Smooth muscle cell (in vitro differentiated cells): ENCODE measurements at regions not wholly inside any gene's neighbourhood (a gene's known extent, or its start where the extent isn't known, plus 50 kb on each side); places are given as distances from the start of the nearest gene placed in this dataset.

Experiments
- DNase-seq: peaks from one replicate; lab custom pipeline; 2025; ENCODE audit not compliant: unreplicated experiment; lab: John Stamatoyannopoulos, UW
- H2AFZ ChIP-seq: fragments of 200-600 bp; sonication (generic); 2 replicates; pipeline ENCODE4 v1.6.0; 2016; ENCODE audit warnings: antibody characterized with exemption, low read depth, mild to moderate bottlenecking
- H3F3A ChIP-seq: fragments of 200-600 bp; sonication (generic); 2 replicates; pipeline ENCODE4 v1.6.0; 2017; ENCODE audit warnings: antibody characterized with exemption, low read depth
- H3K27ac ChIP-seq: fragments of 200-600 bp; sonication (generic); 2 replicates; pipeline ENCODE4 v1.5.1; 2016; ENCODE audit warnings: low read depth, mild to moderate bottlenecking
- H3K27me3 ChIP-seq: fragments of 200-600 bp; sonication (generic); 2 replicates; pipeline ENCODE4 v1.6.1; 2016; ENCODE audit warnings: low read depth, mild to moderate bottlenecking
- H3K36me3 ChIP-seq: fragments of 200-600 bp; sonication (generic); 2 replicates; pipeline ENCODE4 v1.5.1; 2016; ENCODE audit warnings: low read depth
- H3K4me1 ChIP-seq: fragments of 200-600 bp; sonication (generic); 2 replicates; pipeline ENCODE4 v1.5.1; 2016; ENCODE audit warnings: low read depth
- H3K4me2 ChIP-seq: fragments of 200-600 bp; sonication (generic); 2 replicates; pipeline ENCODE4 v1.6.0; 2016; ENCODE audit warnings: mild to moderate bottlenecking
- H3K4me3 ChIP-seq: fragments of 200-600 bp; sonication (generic); 2 replicates; pipeline ENCODE4 v1.5.1; 2016; ENCODE audit warnings: mild to moderate bottlenecking
- H3K79me2 ChIP-seq: fragments of 200-600 bp; sonication (generic); 2 replicates; pipeline ENCODE4 v1.6.0; 2016; ENCODE audit warnings: low read depth, mild to moderate bottlenecking
- H3K9ac ChIP-seq: fragments of 200-600 bp; sonication (generic); 2 replicates; pipeline ENCODE4 v1.6.0; 2016; ENCODE audit warnings: low read depth
- H3K9me3 ChIP-seq: fragments of 200-600 bp; sonication (generic); replicated peaks from 2 replicates; pipeline ENCODE4 v1.5.1; 2016; ENCODE audit warnings: low read depth
- H4K20me1 ChIP-seq: fragments of 200-600 bp; sonication (generic); 2 replicates; pipeline ENCODE4 v1.6.0; 2016; ENCODE audit warnings: low read depth
- CTCF ChIP-seq: fragments of 200-600 bp; sonication (generic); IDR thresholded peaks from 2 replicates; pipeline ENCODE4 v1.5.1; 2017; ENCODE audit warnings: borderline replicate concordance, mild to moderate bottlenecking, antibody characterized with exemption; ENCODE audit not compliant: insufficient read depth, poor library complexity, severe bottlenecking
- WGBS: methylation state at CpG from one replicate; pipeline ENCODE4 v1.1.7; 2016; ENCODE audit warnings: low lambda C conversion rate; 5-methylcytosine and 5-hydroxymethylcytosine counted together

- Histone ChIP-seq H3K4me1 (no peaks in the 10 kb centered on the region), H3K9ac (no peak overlapping the region), H3K27me3 (no peaks in the 10 kb centered on the region), H3K4me2 (no peak overlapping the region), H3F3A (no peaks in the 10 kb centered on the region), H4K20me1 (no peaks in the 10 kb centered on the region), H3K27ac (no peak overlapping the region), H2AFZ (no peak overlapping the region), H3K4me3 (no peak overlapping the region), H3K9me3 (no peaks in the 10 kb centered on the region), H3K36me3 (no peaks in the 10 kb centered on the region), H3K79me2 (no peaks in the 10 kb centered on the region)
- TF ChIP-seq CTCF, result no peak
- no peak for DNase-seq
- 80% methylated on average over 2 of the region's 2 CpGs for WGBS
Measured at GRCh38 chr3:67883766-67884165, 229.4 kb upstream of the SUCLG2 start.

- no peak overlapping the region for H2AFZ ChIP-seq
- H3K4me1 ChIP-seq, result no peaks in the 10 kb centered on the region
- no peaks in the 10 kb centered on the region for H3K79me2 ChIP-seq
- H3K9ac ChIP-seq, result no peak overlapping the region
- no peaks in the 10 kb centered on the region for H4K20me1 ChIP-seq
- no peak overlapping the region for H3K4me3 ChIP-seq
- no peak overlapping the region for H3K4me2 ChIP-seq
- H3K36me3 ChIP-seq, result no peaks in the 10 kb centered on the region
- no peak for DNase-seq
- H3K27ac ChIP-seq, result no peak overlapping the region
- no peaks in the 10 kb centered on the region for H3K9me3 ChIP-seq
- no peaks in the 10 kb centered on the region for H3F3A ChIP-seq
- no peak for TF ChIP-seq CTCF
- no peaks in the 10 kb centered on the region for H3K27me3 ChIP-seq
- WGBS, result 94% methylated on average over 5 of the region's 5 CpGs
Measured at GRCh38 chr3:67882981-67883380, 228.6 kb upstream of the SUCLG2 start.

GRCh38 chr3:67876261-67876660, 221.8 kb upstream of the SUCLG2 start:
- no peaks in the 10 kb centered on the region for H3K9me3 ChIP-seq
- H3K4me2 ChIP-seq, result no peak overlapping the region
- no peaks in the 10 kb centered on the region for H3K4me1 ChIP-seq
- DNase-seq, result no peak
- WGBS, result 91% methylated on average over 2 of the region's 2 CpGs
- TF ChIP-seq CTCF, result no peak
- H3F3A ChIP-seq, result no peaks in the 10 kb centered on the region
- H3K9ac ChIP-seq, result no peak overlapping the region
- H3K4me3 ChIP-seq, result no peak overlapping the region
- H4K20me1 ChIP-seq, result no peaks in the 10 kb centered on the region
- no peak overlapping the region for H2AFZ ChIP-seq
- no peaks in the 10 kb centered on the region for H3K79me2 ChIP-seq
- H3K36me3 ChIP-seq, result no peaks in the 10 kb centered on the region
- H3K27ac ChIP-seq, result no peak overlapping the region
- no peaks in the 10 kb centered on the region for H3K27me3 ChIP-seq

- Histone ChIP-seq H3K9me3 (no peaks in the 10 kb centered on the region), H3K4me3 (no peak overlapping the region), H3K27me3 (no peaks in the 10 kb centered on the region), H3K27ac (no peak overlapping the region), H3K4me2 (no peak overlapping the region), H3K36me3 (no peaks in the 10 kb centered on the region), H2AFZ (no peak overlapping the region), H3F3A (no peaks in the 10 kb centered on the region), H4K20me1 (no peaks in the 10 kb centered on the region), H3K79me2 (no peaks in the 10 kb centered on the region), H3K9ac (no peak overlapping the region), H3K4me1 (no peaks in the 10 kb centered on the region)
- 93% methylated on average over 3 of the region's 3 CpGs for WGBS
- no peak for DNase-seq
- no peak for TF ChIP-seq CTCF
Measured at GRCh38 chr3:67875858-67876257, 221.4 kb upstream of the SUCLG2 start.
